ENCODE measurements at regions not wholly inside any gene's neighbourhood (a gene's known extent, or its start where the extent isn't known, plus 50 kb on each side); places are given as distances from the start of the nearest gene placed in this dataset.

DNA sequence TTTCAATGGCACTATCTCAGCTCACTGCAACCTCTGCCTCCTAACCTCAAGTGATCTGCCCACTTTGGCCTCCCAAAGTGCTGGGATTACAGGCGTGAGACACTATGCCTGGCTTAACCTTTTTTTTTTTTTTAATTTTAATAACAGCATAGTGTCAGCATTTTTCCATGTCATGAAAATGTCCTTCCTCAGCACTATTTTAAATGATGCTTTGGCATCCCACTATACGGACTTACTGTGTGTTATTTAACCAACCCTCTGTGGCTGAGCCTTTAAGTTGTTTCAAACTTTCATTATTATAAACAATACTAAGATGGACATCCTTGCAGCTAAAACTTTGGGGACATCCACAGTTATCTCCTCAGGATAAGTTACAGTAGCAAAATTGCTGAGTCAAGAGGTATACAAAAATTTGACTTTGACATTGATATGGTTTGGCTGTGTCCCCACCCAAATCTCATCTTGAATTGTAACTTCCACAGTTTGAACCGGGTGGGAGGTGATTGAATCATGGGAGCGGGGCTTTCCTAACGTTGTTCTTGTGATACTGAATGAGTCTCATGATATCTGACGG, 123.8 kb upstream of the JARID2 start:
- H3K27me3 ChIP-seq (ENCODE audit: control insufficient read depth, insufficient read depth, low read length) = no peaks in the 10 kb centered on the region
- H3K4me2 ChIP-seq (ENCODE audit: extremely low read depth, insufficient read depth, low read length) = no peak overlapping the region
- no peaks in the 10 kb centered on the region for H4K20me1 ChIP-seq (ENCODE audit: control insufficient read depth, extremely low read depth, insufficient read depth, low read length)
- no peak for DNase-seq (ENCODE audit: low read depth in 2 of 2)
- no peaks in the 10 kb centered on the region for H3K79me2 ChIP-seq (ENCODE audit: control insufficient read depth, insufficient read depth, low read length)
- H3K27ac ChIP-seq (ENCODE audit: insufficient read depth, low read length) = no peak overlapping the region
- no peak overlapping the region for H3K4me3 ChIP-seq (replicated peaks in 1 of 4; ENCODE audit: control extremely low read depth in 1 of 4, insufficient read depth in 1 of 4, low read depth in 3 of 4, low read length in 4 of 4)
- no peaks in the 10 kb centered on the region for H3K4me1 ChIP-seq (ENCODE audit: control insufficient read depth, extremely low read depth, insufficient read depth, low read length)
- TF ChIP-seq, protein P1, sequence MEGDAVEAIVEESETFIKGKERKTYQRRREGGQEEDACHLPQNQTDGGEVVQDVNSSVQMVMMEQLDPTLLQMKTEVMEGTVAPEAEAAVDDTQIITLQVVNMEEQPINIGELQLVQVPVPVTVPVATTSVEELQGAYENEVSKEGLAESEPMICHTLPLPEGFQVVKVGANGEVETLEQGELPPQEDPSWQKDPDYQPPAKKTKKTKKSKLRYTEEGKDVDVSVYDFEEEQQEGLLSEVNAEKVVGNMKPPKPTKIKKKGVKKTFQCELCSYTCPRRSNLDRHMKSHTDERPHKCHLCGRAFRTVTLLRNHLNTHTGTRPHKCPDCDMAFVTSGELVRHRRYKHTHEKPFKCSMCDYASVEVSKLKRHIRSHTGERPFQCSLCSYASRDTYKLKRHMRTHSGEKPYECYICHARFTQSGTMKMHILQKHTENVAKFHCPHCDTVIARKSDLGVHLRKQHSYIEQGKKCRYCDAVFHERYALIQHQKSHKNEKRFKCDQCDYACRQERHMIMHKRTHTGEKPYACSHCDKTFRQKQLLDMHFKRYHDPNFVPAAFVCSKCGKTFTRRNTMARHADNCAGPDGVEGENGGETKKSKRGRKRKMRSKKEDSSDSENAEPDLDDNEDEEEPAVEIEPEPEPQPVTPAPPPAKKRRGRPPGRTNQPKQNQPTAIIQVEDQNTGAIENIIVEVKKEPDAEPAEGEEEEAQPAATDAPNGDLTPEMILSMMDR (conservative IDR thresholded peaks at IDR 0.05 in 1 of 2, IDR thresholded peaks at IDR 0.05 in 1 of 2; ENCODE audit: low read depth in 1 of 2, low read length in 2 of 2) = no peak
- no peak for TF ChIP-seq EZH2 (IDR thresholded peaks at IDR 0.05; ENCODE audit: low read length, missing control alignments)
- H3K9me3 ChIP-seq (ENCODE audit: control insufficient read depth, insufficient read depth, low read depth, low read length) = no peaks in the 10 kb centered on the region
- H2AFZ ChIP-seq (ENCODE audit: low read length) = no peak overlapping the region
- no peak overlapping the region for H3K9ac ChIP-seq (ENCODE audit: insufficient read depth, low read length)
- H3K36me3 ChIP-seq (ENCODE audit: control insufficient read depth, insufficient read depth, low read length) = no peaks in the 10 kb centered on the region

DNA sequence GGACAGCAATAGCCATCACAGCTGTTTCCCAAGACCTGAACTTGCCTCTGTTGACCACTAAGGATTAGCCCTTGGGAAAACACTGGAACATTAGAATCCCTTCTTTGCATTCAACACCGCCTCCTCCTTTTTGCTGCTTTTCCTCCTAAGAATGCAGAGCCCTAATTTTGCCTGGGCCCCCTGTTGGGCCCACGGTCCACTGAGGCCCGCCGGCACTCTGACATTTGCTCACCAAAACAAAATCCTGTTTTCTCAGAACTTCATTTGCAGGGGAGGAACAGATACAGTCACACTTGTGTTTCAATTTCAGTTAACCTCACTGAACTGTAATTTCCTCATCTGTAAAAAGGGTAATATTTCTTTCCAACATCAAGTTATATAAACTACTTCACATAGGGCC, 116.0 kb upstream of the JARID2 start:
- H3K9ac ChIP-seq (ENCODE audit: insufficient read depth, low read length) = no peak overlapping the region
- H3K27ac ChIP-seq (ENCODE audit: insufficient read depth, low read length) = no peak overlapping the region
- TF ChIP-seq, protein P1 (conservative IDR thresholded peaks at IDR 0.05 in 1 of 2, IDR thresholded peaks at IDR 0.05 in 1 of 2; ENCODE audit: low read depth in 1 of 2, low read length in 2 of 2) = no peak
- no peak for TF ChIP-seq EZH2 (IDR thresholded peaks at IDR 0.05; ENCODE audit: low read length, missing control alignments)
- no peaks in the 10 kb centered on the region for H3K36me3 ChIP-seq (ENCODE audit: control insufficient read depth, insufficient read depth, low read length)
- H4K20me1 ChIP-seq (ENCODE audit: control insufficient read depth, extremely low read depth, insufficient read depth, low read length) = no peaks in the 10 kb centered on the region
- H3K4me1 ChIP-seq (ENCODE audit: control insufficient read depth, extremely low read depth, insufficient read depth, low read length) = no peaks in the 10 kb centered on the region
- no peaks in the 10 kb centered on the region for H3K79me2 ChIP-seq (ENCODE audit: control insufficient read depth, insufficient read depth, low read length)
- no peak overlapping the region for H2AFZ ChIP-seq (ENCODE audit: low read length)
- no peaks in the 10 kb centered on the region for H3K27me3 ChIP-seq (ENCODE audit: control insufficient read depth, insufficient read depth, low read length)
- no peak for DNase-seq (ENCODE audit: low read depth in 2 of 2)
- no peaks in the 10 kb centered on the region for H3K9me3 ChIP-seq (ENCODE audit: control insufficient read depth, insufficient read depth, low read depth, low read length)
- no peak overlapping the region for H3K4me2 ChIP-seq (ENCODE audit: extremely low read depth, insufficient read depth, low read length)
- H3K4me3 ChIP-seq (replicated peaks in 1 of 4; ENCODE audit: control extremely low read depth in 1 of 4, insufficient read depth in 1 of 4, low read depth in 3 of 4, low read length in 4 of 4) = no peak overlapping the region

DNA sequence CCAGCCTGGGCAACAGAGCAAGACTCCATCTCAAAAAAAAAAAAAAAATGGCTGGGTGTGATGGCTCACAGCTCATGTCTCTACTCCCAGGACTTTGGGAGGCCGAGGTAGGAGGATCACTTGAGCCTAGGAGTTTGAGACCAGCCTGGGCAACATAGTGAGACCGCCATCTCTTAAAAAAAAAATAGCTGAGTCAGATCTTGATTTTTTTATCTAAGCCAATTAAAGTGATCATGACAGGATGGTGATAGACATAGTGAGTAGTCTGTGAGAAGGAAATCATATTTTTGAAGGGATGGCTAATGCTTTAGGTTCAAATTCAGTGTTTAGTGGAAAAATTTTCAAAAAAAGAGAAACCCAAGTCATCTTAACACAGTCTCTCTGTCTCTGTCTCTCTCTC, 114.6 kb upstream of the JARID2 start:
- H3K9me3 ChIP-seq (ENCODE audit: control insufficient read depth, insufficient read depth, low read depth, low read length) = no peaks in the 10 kb centered on the region
- H2AFZ ChIP-seq (ENCODE audit: low read length) = no peak overlapping the region
- H3K27me3 ChIP-seq (ENCODE audit: control insufficient read depth, insufficient read depth, low read length) = no peaks in the 10 kb centered on the region
- H3K79me2 ChIP-seq (ENCODE audit: control insufficient read depth, insufficient read depth, low read length) = no peaks in the 10 kb centered on the region
- TF ChIP-seq, protein P1 (conservative IDR thresholded peaks at IDR 0.05 in 1 of 2, IDR thresholded peaks at IDR 0.05 in 1 of 2; ENCODE audit: low read depth in 1 of 2, low read length in 2 of 2) = no peak
- TF ChIP-seq EZH2 (IDR thresholded peaks at IDR 0.05; ENCODE audit: low read length, missing control alignments) = no peak
- H3K9ac ChIP-seq (ENCODE audit: insufficient read depth, low read length) = no peak overlapping the region
- H3K4me3 ChIP-seq (replicated peaks in 1 of 4; ENCODE audit: control extremely low read depth in 1 of 4, insufficient read depth in 1 of 4, low read depth in 3 of 4, low read length in 4 of 4) = no peak overlapping the region
- H3K4me1 ChIP-seq (ENCODE audit: control insufficient read depth, extremely low read depth, insufficient read depth, low read length) = no peaks in the 10 kb centered on the region
- H3K36me3 ChIP-seq (ENCODE audit: control insufficient read depth, insufficient read depth, low read length) = no peaks in the 10 kb centered on the region
- no peak overlapping the region for H3K4me2 ChIP-seq (ENCODE audit: extremely low read depth, insufficient read depth, low read length)
- H4K20me1 ChIP-seq (ENCODE audit: control insufficient read depth, extremely low read depth, insufficient read depth, low read length) = no peaks in the 10 kb centered on the region
- DNase-seq (ENCODE audit: low read depth in 2 of 2) = no peak
- H3K27ac ChIP-seq (ENCODE audit: insufficient read depth, low read length) = no peak overlapping the region
